HG02885 (cell line): ENCODE measurements at regions not wholly inside any gene's neighbourhood (a gene's known extent, or its start where the extent isn't known, plus 50 kb on each side); places are given as distances from the start of the nearest gene placed in this dataset.
"Not testable (repeated sequence)": the region's sequence is repeated elsewhere in the genome, so short reads cannot be mapped to it uniquely, and the experiment has no call there.

ENCODE experiments used
- ATAC-seq: cut with Tn5 transposase; IDR thresholded peaks from one replicate; pipeline ENCODE4 v1.9.1; 2021; ENCODE audit warnings: mild to moderate bottlenecking; ENCODE audit not compliant: unreplicated experiment, poor library complexity

DNA sequence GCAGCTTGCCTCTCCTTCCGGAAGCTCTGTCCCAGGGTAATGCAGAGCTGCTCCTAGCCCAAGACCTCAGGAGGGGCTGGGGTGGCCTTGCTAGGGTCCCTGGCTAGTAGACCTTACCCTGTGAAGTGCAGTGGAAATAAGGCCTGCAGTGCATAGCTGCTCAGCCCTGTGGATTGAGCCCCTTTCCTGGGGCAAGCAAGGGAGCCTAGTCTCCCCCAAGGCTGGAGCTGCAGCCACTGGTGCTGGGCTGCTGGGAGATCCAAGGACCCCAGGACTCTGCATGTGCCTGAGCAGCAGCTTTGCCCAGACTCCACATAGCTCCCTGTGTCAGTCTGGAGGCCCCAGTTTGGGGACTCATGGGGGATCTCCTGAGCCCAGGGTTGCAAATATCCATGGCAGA lies 57.9 kb downstream of the FANCF start:
- ATAC-seq = no peak

DNA sequence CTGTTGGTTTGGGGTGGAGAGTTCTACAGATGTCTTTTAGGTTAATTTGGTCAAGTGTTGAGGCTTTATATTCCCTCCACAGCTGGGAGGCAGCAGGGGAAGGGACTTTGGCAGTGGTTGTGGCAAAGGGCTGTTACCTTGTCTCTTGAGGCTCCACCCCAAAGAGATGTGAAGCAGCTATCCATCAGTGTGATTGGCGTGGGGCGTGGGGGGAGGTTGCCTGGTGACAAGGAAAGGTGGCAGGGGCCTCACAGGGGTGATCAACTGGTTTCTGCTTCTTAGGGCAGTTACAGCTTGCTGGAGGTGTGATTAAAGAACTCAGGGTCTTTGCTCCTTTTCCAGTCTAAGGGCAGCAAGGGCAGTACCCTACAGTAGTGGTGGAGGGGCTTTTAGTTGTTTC lies 59.3 kb downstream of the FANCF start:
- ATAC-seq = no peak

DNA sequence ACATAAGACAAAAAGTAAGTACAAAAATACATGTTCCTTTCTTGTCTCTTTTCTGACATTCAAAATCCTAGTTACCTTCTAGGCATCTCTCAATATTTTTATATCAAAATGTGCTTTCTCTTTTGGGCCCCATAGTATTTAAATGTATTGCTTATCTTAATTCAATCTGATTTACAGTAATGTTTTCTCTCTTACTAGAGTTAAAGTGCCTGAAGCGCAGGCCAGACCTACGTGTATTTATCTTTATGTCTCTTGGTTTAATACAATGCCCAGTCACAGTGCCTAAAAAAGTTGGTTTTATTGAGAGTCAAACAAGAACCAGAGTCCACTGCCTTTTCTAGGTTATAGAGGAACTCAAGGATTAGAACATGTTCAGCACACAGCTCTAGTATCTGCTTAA lies 64.3 kb downstream of the FANCF start:
- no peak for ATAC-seq

DNA sequence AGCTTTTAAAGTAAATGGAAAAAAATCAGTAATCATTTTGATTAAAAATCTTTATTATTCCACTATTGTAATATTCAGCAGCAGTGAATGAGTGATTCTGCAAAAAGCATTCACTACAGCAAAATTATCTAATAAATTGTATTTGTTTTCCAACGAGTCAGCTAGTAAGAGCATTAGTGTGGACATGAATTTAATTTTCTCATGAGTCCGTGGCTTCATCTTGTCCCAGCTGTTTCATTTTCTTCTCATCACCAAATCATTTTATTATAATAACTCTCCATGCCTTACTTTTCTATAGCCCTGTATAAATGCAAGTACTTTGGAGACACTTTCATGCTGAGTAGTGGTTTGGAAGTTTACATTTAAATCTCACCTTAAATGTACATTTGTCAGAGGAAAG lies 66.2 kb downstream of the FANCF start:
- ATAC-seq = no peak

DNA sequence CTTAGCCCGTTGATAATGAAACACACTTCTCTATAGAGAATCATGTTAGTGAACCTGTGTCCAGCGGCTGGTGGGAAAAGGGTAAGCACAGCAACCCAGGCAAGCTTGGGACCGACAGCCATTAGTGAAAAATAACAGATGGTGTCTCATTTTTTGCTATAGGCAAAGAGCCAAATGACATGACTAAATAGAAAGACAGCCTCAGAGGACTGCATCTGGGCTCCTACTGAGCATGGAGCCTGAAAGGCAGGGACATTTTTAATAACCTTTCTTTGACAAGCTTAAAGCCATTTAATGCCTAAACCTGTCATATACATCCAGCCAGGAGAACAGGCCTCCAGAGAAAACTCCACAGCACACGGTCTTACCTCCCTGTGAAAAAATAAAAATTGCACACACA lies 67.0 kb downstream of the FANCF start:
- no peak for ATAC-seq

DNA sequence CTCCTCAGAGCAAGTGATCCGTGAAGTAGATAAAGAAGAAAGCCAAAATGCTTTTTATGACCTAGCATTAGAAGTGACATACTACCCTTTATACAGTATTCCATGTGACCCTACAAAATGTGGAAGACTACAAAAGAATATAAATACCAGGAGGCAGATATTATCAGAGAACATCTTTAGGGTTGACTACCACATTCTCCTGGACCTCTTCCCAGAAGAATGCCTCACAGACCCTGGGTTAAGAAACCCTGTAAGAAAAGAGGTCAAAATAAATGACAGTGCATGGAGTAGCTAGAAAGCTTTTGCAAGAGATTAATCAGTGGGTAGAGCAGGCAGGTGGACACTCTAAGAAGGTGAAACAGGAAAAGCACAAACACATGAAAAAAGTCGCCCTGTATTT lies 69.2 kb downstream of the FANCF start:
- ATAC-seq = no peak

DNA sequence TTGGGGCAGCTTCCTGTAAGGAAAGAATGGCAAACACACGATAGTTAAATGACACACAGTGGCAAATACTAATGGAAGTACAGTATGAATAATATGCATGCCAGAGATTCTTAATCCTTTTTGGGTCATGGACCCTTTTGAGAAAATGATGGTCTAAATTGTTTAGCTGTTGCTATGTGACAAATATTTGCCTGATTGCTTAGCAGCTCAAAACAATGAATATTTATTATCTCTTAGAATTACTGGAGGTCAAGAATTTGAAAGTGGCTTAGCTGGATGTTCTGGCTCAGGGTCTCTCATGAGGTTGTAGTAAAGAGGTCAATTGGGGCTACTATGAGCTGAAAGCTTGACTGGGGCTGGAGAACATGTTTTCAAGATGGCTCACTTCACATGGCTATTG lies 69.7 kb downstream of the FANCF start:
- ATAC-seq = no peak

DNA sequence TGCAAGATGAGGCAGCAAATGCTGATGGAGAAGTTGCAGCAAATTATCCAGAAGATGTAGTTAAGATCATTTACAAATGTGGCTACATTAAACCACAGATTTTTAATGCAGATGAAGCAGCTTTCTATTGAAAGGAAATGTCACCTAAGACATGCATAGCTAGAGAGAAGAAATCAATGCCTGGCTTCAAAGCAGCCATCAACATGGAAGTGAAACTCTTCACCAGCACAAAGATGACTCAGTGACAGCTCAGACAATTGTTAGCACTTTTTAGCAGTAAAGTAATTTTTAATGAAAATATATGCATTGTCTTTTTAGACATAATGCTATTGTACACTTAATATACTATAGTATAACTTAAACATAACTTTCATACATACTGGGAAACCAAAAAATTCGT lies 71.4 kb downstream of the FANCF start:
- peak; percentile 95 for ATAC-seq

DNA sequence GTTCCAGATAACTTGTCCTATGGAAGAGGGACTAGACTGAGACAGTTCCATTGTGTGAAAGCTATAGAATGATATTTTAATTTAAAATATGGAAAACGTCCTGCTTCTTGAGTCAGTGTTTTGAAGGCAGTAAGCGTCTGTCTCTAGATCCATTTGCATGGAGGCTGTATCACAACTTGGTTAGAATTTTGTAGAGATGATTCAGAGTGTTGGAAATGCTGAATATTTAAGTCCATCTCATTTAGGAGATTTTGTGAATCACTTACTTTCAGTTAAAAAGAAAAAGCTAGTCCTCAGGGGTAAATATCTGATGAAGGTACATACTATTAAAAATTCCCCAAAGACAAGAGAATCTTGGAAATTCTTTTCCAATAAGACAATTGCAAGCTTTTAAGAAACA lies 72.7 kb downstream of the FANCF start:
- no peak for ATAC-seq

DNA sequence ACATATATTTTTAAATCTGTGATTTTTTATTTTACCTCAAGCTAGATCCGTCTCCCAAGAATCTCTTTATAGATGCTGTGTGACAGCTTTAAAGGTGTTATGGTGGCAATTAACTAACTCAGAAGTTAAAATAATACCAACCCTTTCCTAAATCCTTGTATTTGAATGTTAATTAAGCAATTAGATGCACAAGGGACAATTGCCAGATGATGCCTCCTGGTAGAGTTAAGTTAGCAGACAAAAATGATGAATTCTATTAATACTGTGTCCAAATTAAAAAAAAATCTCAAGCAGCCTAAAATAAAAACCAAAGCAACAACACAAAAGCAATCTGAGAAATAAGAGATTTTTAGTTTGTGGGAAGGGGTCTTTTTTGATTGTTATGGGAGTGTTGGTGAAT lies 78.9 kb downstream of the FANCF start:
- ATAC-seq = no peak

DNA sequence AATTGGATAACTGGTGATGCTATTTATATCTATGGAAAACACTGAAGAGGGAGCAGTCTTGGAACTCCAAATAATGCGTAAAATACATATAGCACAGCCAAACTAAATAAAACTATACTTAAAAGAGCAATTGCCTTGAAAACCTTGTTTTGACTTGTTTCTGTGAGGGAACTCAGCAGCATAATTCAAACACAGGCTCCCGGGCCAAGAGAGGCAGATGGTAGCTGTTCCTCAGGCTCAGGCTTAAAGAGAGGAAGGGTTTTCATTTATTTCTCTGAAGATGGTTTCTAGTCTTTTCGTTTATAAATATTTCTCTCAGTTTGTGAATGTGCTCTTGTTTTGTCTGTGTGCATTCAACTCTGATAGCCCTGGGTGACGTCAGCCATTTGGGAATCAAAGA lies 82.4 kb downstream of the FANCF start:
- ATAC-seq = no peak

DNA sequence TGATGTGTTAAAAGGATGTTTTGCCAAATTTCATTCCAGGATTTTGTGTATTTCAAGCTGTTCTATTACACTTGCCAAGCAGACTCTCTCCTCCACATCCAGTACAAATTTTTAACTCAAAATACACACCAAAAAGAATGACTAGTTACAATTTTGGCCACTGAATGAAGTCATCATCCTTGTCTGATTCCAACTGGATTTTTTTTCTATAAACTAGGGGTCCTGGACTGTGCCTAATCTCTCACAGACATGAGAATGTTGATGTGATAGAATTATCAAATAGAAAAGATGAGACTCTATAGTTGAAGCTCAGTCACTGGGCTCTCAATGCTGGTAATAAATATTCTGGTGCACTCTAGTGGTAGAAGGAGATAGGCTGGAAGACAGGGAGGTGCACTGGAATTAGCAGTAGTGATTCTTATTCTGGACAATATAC lies 85.8 kb downstream of the FANCF start:
- peak; percentile 42 for ATAC-seq

DNA sequence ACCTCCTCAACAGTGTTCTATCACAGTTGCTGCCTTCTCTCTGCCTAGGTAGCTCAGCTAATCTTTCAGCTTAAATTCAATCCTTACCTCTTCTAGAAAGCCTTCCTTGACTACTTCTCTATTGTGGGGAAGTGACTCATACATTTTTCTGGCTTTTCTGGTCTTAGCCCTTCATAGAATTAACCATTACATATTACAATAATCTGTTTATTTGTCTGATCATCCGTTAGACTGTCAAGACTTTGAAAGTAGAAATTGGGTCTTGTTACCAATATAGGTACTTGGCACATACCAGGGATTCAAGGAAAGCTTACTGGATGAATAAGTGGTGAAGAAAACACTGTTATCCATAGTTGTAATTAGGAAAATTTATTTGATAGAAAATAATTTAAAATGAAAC lies 89.6 kb downstream of the FANCF start:
- ATAC-seq = no peak

DNA sequence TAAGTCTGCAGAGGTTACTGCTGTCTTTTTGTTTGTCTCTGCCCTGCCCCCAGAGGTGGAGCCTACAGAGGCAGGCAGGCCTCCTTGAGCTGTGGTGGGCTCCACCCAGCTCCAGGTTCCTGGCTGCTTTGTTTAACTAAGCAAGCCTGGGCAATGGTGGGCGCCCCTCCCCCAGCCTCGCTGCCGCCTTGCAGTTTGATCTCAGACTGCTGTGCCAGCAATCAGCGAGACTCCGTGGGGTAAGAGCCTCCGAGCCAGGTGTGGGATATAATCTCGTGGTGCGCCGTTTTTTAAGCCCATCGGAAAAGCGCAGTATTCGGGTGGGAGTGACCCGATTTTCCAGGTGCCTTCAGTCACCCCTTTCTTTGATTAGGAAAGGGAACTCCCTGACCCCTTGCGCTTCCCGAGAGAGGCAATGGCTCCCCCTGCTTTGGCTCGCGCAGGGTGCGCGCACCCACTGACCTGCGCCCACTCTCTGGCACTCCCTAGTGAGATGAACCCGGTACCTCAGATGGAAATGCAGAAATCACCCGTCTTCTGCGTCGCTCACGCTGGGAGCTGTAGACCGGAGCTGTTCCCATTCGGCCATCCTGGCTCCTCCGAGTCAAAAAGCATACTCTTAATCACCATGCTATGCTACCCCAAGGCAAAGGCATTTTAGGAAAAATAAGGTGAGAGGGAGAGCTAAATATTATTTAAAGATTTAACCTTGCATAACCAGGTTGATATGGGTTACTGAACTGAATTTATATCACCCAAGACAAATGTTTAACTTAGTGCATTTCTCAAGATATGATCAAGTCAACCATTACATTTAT lies 96.8 kb downstream of the FANCF start:
- ATAC-seq = not testable (repeated sequence)

DNA sequence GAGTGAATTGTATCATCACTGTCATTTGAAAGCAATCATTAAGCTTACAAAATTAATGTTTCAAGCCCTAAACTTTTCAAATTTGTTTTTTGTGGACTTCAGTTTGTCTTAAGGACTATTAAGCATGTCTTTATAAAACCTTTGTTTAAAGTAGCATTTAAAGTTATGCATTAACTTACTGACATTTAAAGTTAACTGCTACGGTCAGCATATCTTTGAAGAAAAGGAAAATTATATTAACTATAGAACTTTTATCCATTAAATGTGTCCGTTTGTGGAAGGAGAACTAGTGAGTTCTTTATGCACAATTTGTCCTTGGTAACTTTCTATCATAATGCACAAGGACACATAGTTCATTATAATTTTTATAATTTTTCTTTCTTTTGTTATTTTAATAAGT lies 103.4 kb downstream of the FANCF start:
- no peak for ATAC-seq

DNA sequence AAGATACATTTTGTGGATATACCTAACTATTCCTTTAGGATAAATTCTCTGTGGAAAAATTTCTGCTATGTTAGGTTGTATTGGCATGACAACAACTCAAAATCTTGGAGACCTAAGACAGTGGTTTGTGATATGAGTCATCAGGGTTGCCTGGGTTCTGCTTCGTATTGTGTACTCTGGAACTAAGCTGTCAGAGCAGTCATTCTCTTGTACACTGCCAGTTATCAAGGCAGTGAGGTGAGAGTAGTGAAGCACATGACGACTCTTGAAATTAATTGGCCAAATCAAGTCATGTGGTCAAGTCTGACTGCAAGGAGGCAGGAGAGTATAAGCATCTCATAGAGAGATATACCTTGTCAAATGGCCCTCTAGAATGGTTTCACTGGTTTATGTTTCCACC lies 104.4 kb downstream of the FANCF start:
- ATAC-seq = peak; percentile 75

DNA sequence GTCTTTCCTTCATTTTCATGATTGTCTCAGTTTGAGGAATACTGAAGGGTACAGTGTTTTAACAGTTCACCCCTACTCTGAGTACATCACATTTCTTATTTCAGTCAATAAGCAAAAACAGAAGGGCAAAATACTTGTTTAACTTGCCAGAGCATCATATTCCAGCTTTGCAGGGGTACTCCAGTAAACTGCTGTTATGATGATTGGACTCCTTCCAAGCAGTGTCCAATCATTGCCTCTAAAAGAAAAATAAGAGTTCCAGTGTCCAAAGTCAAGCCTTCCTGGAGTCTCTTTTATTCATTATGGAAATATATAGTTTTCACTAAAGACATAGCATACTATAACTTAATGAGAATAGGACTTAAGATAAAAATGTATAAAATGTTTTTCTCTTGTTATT lies 105.1 kb downstream of the FANCF start:
- no peak for ATAC-seq

DNA sequence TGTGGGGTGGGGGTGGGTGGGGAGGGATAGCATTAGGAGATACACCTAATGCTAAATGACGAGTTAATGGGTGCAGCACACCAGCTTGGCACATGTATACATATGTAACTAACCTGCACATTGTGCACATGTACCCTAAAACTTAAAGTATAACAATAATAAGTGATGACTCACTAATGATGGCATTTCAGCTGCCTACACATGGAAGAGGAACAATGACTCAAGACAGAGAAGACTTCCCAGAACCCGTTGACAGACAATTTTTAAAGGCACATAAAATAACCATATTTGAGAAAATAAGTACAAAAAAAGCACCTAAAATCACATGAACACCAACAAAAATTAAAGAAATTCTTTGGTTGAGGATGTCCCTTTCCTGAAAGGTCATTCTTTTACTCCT lies 107.3 kb downstream of the FANCF start:
- not testable (repeated sequence) for ATAC-seq

DNA sequence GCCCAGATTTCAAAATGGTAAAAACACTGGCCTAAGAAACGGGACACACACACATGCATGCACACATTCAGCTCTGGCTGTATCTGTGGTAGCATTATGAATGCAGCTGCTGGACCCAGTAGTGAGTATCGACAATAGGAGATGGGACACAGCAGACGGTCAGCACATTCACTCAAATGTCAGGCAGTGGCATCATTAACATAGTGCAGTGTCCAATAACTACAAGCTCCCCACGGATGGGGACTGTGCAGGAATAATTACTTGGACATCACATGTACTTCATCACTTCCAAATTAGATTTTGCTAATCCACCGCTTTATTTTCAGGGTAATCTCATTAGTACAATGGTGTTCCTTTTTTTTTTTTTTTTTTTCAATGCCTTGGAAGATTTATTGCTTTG lies 109.5 kb downstream of the FANCF start:
- no peak for ATAC-seq

DNA sequence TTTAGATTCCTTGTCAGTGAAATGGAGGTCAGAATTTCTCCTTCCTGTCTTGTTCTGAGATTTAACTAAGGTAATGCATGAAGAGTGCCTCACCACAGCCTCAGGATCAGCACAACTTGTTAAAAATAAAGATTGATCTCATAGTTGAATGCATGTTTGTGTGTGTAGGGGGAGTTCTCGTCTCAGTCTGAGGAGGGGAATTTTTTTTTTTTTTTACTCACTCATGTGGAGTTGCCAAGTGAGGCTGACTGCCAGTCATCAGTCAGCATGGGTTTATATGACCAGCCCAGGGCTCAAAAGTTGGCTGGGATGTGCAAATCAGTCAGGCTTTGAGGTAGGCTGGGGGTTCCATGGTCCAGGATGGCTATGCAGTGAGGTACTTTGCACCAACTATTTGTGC lies 113.2 kb downstream of the FANCF start:
- peak; percentile 53 for ATAC-seq

DNA sequence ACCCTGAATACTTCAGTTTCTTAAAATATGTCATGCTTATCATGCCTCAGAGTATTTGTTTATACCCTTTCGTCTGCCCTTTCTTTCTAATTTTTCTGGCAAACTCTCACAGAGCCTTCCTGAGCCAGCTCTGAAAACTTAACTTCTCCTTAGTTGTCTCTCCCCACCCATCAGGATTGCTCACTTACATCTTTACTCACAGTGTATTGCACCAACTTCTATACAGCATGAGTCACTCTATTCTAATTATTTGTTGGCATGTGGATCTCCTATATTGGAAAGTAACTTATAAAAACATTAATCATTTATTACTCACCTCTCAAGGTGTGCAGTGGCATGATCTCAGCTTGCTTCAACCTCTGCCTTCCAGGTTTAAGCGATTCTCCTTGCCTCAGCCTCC lies 114.9 kb downstream of the FANCF start:
- no peak for ATAC-seq

DNA sequence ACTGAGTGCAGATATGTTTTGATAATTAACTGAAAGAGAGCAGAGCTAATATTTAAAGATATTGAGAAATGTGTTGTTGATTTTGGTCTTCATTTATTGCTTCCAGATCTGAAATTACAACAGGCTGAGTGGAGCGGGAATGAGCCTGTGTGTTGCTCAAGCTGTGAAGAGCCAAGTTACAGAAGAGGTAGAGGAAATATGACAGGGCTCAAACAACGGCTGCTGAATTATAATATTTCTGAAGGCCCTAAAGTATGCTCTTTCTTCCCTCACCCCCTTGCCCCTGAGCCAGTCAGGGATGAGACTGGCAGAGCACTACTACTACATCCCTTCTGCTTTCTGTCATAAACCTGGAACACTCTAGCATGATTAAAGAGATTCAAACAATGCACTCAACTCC lies 115.6 kb downstream of the FANCF start:
- no peak for ATAC-seq

DNA sequence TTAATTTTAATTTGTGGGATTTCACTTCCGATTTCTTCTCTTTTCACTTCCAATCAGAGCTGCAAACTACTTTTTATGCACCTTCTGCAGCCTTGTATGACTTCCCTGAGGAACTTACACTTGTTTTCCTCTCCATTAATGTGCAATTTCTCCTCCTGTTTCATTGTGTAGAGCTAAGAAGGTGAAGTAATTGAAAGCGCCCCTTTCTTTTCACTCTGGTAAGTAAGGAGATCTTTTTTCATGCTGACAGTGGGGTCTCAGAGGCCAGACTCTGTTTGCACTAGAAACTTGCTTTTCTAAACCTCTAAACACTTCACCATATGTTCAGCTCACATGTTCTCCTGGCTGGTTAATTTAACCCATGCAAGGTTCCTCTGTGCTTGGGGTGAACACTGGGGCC lies 117.0 kb downstream of the FANCF start:
- ATAC-seq = no peak
